Loucy (cell line): ENCODE measurements at regions not wholly inside any gene's neighbourhood (a gene's known extent, or its start where the extent isn't known, plus 50 kb on each side); places are given as distances from the start of the nearest gene placed in this dataset.

Experiments
- H2AFZ ChIP-seq: fragments of 200-600 bp; sonication (generic); 2 replicates; pipeline ENCODE4 v1.6.0; 2016; ENCODE audit warnings: antibody characterized with exemption, mild to moderate bottlenecking, low read length, moderate library complexity
- H3F3A ChIP-seq: fragments of 200-600 bp; 2 replicates; pipeline ENCODE4 v1.6.0; 2016; ENCODE audit warnings: antibody characterized with exemption, low read depth, mild to moderate bottlenecking
- H3K27me3 ChIP-seq: fragments of 200-600 bp; sonication (generic); 2 replicates; pipeline ENCODE4 v1.6.1; 2014; ENCODE audit warnings: low read length, mild to moderate bottlenecking; ENCODE audit not compliant: insufficient read depth, poor library complexity, severe bottlenecking
- H3K36me3 ChIP-seq: fragments of 200-600 bp; sonication (generic); 2 replicates; pipeline ENCODE4 v1.6.1; 2016; ENCODE audit warnings: low read length; ENCODE audit not compliant: insufficient read depth
- H3K4me1 ChIP-seq: fragments of 200-600 bp; sonication (generic); 2 replicates; pipeline ENCODE4 v1.5.1; 2014; ENCODE audit warnings: low read length, mild to moderate bottlenecking; ENCODE audit not compliant: insufficient read depth, poor library complexity, severe bottlenecking
- H3K4me2 ChIP-seq: fragments of 200-600 bp; sonication (generic); 2 replicates; pipeline ENCODE4 v1.6.0; 2014; ENCODE audit warnings: antibody characterized with exemption, low read length, low read depth, mild to moderate bottlenecking; ENCODE audit not compliant: poor library complexity, severe bottlenecking
- H3K4me3 ChIP-seq: fragments of 200-600 bp; sonication (generic); 2 replicates; pipeline ENCODE4 v1.5.1; 2014; ENCODE audit warnings: low read length, mild to moderate bottlenecking, mixed read lengths; ENCODE audit not compliant: poor library complexity, severe bottlenecking
- H3K79me2 ChIP-seq: fragments of 200-600 bp; sonication (generic); 2 replicates; pipeline ENCODE4 v1.6.1; 2014; ENCODE audit warnings: low read length; ENCODE audit not compliant: insufficient read depth
- H3K9ac ChIP-seq: fragments of 200-600 bp; sonication (generic); 2 replicates; pipeline ENCODE4 v1.6.0; 2014; ENCODE audit warnings: mild to moderate bottlenecking, low read depth, low read length, moderate library complexity; ENCODE audit not compliant: poor library complexity, severe bottlenecking
- H3K9me2 ChIP-seq: fragments of 200-600 bp; sonication (generic); replicated peaks from 2 replicates; pipeline ENCODE4 v1.6.1; 2016; ENCODE audit warnings: low read depth, low read length, mixed read lengths
- H3K9me3 ChIP-seq: fragments of 200-600 bp; sonication (generic); 2 replicates; pipeline ENCODE4 v1.6.1; 2014; ENCODE audit warnings: mild to moderate bottlenecking, antibody characterized with exemption, low read length, low read depth; ENCODE audit not compliant: insufficient read depth
- H4K20me1 ChIP-seq: fragments of 200-600 bp; sonication (generic); 2 replicates; pipeline ENCODE4 v1.6.0; 2014; ENCODE audit warnings: antibody characterized with exemption, low read length, mild to moderate bottlenecking; ENCODE audit not compliant: insufficient read depth, poor library complexity, severe bottlenecking
- EZH2phosphoT487 ChIP-seq: fragments of 200-600 bp; IDR thresholded peaks from 2 replicates; pipeline ENCODE4 v1.6.1; 2018; ENCODE audit warnings: antibody characterized with exemption, mild to moderate bottlenecking, moderate library complexity, borderline replicate concordance
- TF ChIP-seq, protein P1 (sequence below): fragments of 200-600 bp; sonication (generic); conservative IDR thresholded peaks from 2 replicates; pipeline ENCODE4 v1.5.1; 2014; ENCODE audit warnings: mild to moderate bottlenecking, antibody characterized with exemption, low read length

DNA sequence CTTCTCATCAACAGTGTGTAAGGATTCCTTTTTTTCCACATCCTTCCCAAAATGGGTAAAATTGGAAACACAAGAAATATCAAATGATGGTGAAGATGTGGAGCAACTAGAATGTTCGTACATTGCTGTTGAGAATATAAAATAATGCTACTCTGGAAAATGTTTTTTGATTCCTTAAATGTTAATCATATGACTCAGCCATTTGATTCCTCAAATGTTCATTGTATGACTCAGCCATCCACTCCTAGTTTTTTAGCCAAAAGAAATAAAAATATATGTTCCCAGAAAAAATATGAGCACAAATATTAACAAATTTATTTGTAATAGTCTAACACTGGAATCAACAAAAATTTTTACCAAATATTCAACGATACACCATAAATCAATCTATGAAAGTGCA lies 1108.6 kb downstream of the LRFN5 start:
- Histone ChIP-seq H3K79me2 (no peaks in the 10 kb centered on the region), H4K20me1 (no peaks in the 10 kb centered on the region), H3K4me2 (no peak overlapping the region), H2AFZ (no peak overlapping the region), H3K9me3 (no peaks in the 10 kb centered on the region), H3K27me3 (no peaks in the 10 kb centered on the region), H3K9me2 (no peaks in the 10 kb centered on the region), H3K36me3 (no peaks in the 10 kb centered on the region), H3K9ac (no peak overlapping the region), H3K4me1 (no peaks in the 10 kb centered on the region), H3F3A (no peaks in the 10 kb centered on the region), H3K4me3 (no peak overlapping the region)
- TF ChIP-seq, protein P1, sequence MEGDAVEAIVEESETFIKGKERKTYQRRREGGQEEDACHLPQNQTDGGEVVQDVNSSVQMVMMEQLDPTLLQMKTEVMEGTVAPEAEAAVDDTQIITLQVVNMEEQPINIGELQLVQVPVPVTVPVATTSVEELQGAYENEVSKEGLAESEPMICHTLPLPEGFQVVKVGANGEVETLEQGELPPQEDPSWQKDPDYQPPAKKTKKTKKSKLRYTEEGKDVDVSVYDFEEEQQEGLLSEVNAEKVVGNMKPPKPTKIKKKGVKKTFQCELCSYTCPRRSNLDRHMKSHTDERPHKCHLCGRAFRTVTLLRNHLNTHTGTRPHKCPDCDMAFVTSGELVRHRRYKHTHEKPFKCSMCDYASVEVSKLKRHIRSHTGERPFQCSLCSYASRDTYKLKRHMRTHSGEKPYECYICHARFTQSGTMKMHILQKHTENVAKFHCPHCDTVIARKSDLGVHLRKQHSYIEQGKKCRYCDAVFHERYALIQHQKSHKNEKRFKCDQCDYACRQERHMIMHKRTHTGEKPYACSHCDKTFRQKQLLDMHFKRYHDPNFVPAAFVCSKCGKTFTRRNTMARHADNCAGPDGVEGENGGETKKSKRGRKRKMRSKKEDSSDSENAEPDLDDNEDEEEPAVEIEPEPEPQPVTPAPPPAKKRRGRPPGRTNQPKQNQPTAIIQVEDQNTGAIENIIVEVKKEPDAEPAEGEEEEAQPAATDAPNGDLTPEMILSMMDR = no peak
- TF ChIP-seq EZH2phosphoT487 = no peak

DNA sequence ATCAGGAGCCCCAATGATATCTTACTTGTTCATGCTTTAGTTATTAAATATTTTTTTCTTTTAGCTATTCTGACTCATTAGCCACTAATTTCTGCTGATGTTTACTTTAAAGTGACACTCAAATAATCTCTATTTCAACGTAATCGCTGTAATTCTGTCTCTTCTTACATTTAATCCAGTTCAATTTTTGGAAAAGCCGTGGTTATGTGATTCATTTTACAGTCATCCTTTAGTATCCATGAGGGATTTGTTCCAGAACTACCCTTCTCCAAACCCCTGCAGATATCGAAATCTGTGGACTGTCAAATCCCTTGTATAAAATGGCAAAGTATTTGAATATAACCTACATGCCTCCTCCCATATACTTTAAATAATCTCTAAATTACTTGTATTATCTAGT lies 1103.4 kb downstream of the LRFN5 start:
- no peaks in the 10 kb centered on the region for H3K27me3 ChIP-seq
- no peaks in the 10 kb centered on the region for H3K36me3 ChIP-seq
- TF ChIP-seq, protein P1 = no peak
- TF ChIP-seq EZH2phosphoT487 = no peak
- no peaks in the 10 kb centered on the region for H3F3A ChIP-seq
- no peak overlapping the region for H3K4me2 ChIP-seq
- H3K4me3 ChIP-seq = no peak overlapping the region
- H4K20me1 ChIP-seq = no peaks in the 10 kb centered on the region
- H3K9ac ChIP-seq = no peak overlapping the region
- H2AFZ ChIP-seq = no peak overlapping the region
- no peaks in the 10 kb centered on the region for H3K79me2 ChIP-seq
- H3K4me1 ChIP-seq = no peaks in the 10 kb centered on the region
- H3K9me3 ChIP-seq = no peaks in the 10 kb centered on the region
- no peaks in the 10 kb centered on the region for H3K9me2 ChIP-seq

DNA sequence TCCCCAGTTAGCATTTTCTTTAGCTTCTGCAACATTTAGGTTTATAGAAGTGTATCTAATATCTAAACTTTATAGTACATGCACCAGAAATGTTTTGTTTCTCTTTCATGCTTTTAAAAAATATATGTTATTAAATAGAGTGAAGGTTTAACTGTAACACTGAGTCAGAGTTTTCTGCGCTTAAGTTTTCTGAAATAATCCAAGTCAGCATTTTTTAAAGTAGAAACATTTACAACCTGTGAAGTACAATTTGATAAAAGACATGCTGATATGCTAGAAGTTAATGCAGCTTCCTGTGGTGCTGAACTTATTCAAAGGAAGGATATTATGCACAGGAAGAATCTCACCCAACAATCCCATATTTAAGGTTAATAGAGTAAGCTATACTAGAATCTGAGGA lies 1096.8 kb downstream of the LRFN5 start:
- H3K36me3 ChIP-seq = no peaks in the 10 kb centered on the region
- no peak for TF ChIP-seq EZH2phosphoT487
- TF ChIP-seq, protein P1 = no peak
- peak overlapping the region; percentile 21 for H3K4me2 ChIP-seq
- H4K20me1 ChIP-seq = no peaks in the 10 kb centered on the region
- H3F3A ChIP-seq = no peaks in the 10 kb centered on the region
- H3K79me2 ChIP-seq = no peaks in the 10 kb centered on the region
- H3K27me3 ChIP-seq = no peaks in the 10 kb centered on the region
- no peak overlapping the region for H3K4me3 ChIP-seq
- peak overlapping the region; percentile 31; the same call in 1 of the 2 replicates for H2AFZ ChIP-seq
- no peaks in the 10 kb centered on the region for H3K9me2 ChIP-seq
- peaks cover 5% of the 10 kb centered on the region for H3K4me1 ChIP-seq
- no peak overlapping the region for H3K9ac ChIP-seq
- no peaks in the 10 kb centered on the region for H3K9me3 ChIP-seq
